ENCODE measurements at regions not wholly inside any gene's neighbourhood (a gene's known extent, or its start where the extent isn't known, plus 50 kb on each side); places are given as distances from the start of the nearest gene placed in this dataset.

DNA sequence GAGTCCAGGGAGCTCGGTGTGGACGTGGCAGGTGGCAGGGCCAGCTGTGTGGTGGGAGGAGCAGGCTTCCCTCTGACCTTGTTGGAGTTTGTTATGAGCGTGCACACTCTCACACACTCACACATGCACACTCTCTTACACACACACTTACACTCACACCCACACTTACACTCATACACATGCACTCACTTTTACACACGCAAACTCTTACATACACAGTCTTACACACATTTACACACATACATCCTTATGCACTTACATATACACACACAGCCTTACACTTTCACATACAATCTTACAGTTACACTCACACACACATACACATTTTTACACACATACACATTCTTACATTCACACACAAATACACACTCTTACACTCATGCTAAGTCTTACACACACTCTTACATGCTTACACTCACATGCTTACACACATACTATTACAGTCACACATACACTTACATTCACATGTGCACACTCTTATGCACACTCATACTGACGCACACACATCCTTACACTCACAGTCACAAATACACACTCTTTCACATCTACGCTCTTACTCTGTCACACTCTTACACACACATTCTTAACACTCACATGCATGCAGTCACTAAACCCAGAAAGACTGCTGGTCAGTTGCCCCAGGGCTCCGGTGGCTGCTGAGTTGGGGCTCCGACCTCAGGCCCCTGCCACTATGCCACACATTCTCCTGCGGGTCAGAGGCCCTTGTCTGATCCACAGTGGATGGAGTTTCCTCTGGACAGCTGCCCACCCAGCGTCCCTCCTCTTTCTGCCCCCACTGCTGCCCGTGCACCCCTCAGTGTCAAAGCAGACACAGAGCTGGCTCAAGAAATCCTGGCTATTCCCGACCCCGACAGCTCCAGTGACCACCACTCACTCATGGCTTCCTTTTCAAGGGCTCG lies 95.8 kb downstream of the ADRA2C start:
- no peaks in the 10 kb centered on the region for H3K4me1 ChIP-seq (ENCODE audit: low read length)
- no peak overlapping the region for H3K4me2 ChIP-seq (ENCODE audit: low read length)
- no peak overlapping the region for H3K27ac ChIP-seq (ENCODE audit: low read length)
- H2AFZ ChIP-seq (ENCODE audit: low read depth, low read length): no peak overlapping the region
- H3K27me3 ChIP-seq (ENCODE audit: low read depth, low read length): 0 out of 2 replicates have a peak, but pooled peaks cover 6% of the 10 kb centered on the region
- TF ChIP-seq CTCF (IDR thresholded peaks at IDR 0.05; ENCODE audit: low read depth, low read length) (no peak), EZH2phosphoT487 (IDR thresholded peaks at IDR 0.05; ENCODE audit: low read depth) (no peak)
- H3K9me3 ChIP-seq (ENCODE audit: insufficient read depth, low read length): no peaks in the 10 kb centered on the region
- H3K36me3 ChIP-seq (replicated peaks; ENCODE audit: low read depth, low read length): no peaks in the 10 kb centered on the region
- H3K4me3 ChIP-seq (ENCODE audit: low read length): no peak overlapping the region
- no peaks in the 10 kb centered on the region for H3K79me2 ChIP-seq (ENCODE audit: low read length)
- H3K9ac ChIP-seq (ENCODE audit: low read length): no peak overlapping the region
- H4K20me1 ChIP-seq (ENCODE audit: insufficient read depth, low read length): no peaks in the 10 kb centered on the region

- Histone ChIP-seq H3K4me1 (ENCODE audit: low read length) (no peaks in the 10 kb centered on the region), H3K36me3 (replicated peaks; ENCODE audit: low read depth, low read length) (no peaks in the 10 kb centered on the region), H3K4me3 (ENCODE audit: low read length) (no peak overlapping the region), H3K27ac (ENCODE audit: low read length) (no peak overlapping the region), H4K20me1 (ENCODE audit: insufficient read depth, low read length) (no peaks in the 10 kb centered on the region), H3K4me2 (ENCODE audit: low read length) (no peak overlapping the region), H3K9ac (ENCODE audit: low read length) (no peak overlapping the region), H2AFZ (ENCODE audit: low read depth, low read length) (no peak overlapping the region), H3K27me3 (ENCODE audit: low read depth, low read length) (0 out of 2 replicates have a peak, but pooled peaks cover 6% of the 10 kb centered on the region), H3K79me2 (ENCODE audit: low read length) (no peaks in the 10 kb centered on the region), H3K9me3 (ENCODE audit: insufficient read depth, low read length) (no peaks in the 10 kb centered on the region)
- no peak for TF ChIP-seq CTCF (IDR thresholded peaks at IDR 0.05; ENCODE audit: low read depth, low read length)
- TF ChIP-seq EZH2phosphoT487 (IDR thresholded peaks at IDR 0.05; ENCODE audit: low read depth): no peak
Measured at GRCh38 chr4:3862640-3863420, 96.6 kb downstream of the ADRA2C start.

DNA sequence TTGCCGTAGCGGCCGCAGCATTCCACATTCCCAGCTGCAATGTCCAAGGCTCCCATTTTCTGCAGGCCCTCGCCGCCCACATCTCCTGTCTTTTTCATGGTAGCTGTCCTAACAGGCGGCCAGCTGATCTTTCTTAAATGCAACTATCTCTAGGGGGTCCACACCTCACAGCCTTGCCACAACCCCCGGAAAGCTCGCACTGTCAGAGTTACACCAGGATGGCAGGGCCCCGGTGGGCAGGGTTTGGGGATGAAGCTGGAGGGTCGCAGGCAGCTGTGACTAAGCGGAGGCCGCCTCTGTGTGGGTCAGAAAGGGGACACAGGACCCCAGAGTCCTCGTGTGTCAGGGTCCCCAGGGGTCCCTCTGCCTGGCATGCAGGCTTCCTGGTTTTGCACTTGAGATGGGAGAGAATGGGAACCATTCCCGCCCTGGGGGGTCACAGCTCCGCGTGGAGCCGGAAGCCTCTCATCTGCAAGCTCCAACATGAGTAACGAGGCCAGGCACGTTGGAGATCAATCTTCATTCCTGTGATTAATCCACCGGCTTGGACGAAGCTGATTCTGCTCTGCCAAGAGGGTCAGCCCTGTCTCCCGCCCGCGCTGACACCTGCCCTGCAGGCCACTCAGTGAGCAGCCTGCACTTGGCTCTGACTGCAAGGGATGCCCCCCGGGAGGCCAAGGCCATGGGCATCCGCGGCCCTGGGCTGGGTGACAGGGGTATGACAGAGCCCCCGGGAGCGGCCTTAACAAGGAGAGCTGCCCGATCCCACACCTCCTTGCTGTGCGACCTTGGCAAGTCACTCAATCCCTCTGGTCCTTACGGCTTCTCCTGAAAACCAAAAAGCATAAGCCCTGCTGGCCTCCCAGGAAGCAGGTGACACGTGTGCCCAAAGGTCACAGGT lies 97.9 kb downstream of the ADRA2C start:
- Histone ChIP-seq H3K4me2 (ENCODE audit: low read length) (no peak overlapping the region), H3K27me3 (ENCODE audit: low read depth, low read length) (no peaks in the 10 kb centered on the region)
- TF ChIP-seq CTCF (IDR thresholded peaks at IDR 0.05; ENCODE audit: low read depth, low read length): no peak
- no peak for TF ChIP-seq EZH2phosphoT487 (IDR thresholded peaks at IDR 0.05; ENCODE audit: low read depth)

More for the DNA sequence above, 97.9 kb downstream of the ADRA2C start:
- no peak overlapping the region for H3K9ac ChIP-seq (ENCODE audit: low read length)
- no peaks in the 10 kb centered on the region for H3K4me1 ChIP-seq (ENCODE audit: low read length)
- H2AFZ ChIP-seq (ENCODE audit: low read depth, low read length): no peak overlapping the region
- no peaks in the 10 kb centered on the region for H3K79me2 ChIP-seq (ENCODE audit: low read length)
- no peak overlapping the region for H3K4me3 ChIP-seq (ENCODE audit: low read length)
- no peaks in the 10 kb centered on the region for H4K20me1 ChIP-seq (ENCODE audit: insufficient read depth, low read length)
- no peak overlapping the region for H3K27ac ChIP-seq (ENCODE audit: low read length)
- H3K36me3 ChIP-seq (replicated peaks; ENCODE audit: low read depth, low read length): no peaks in the 10 kb centered on the region
- H3K9me3 ChIP-seq (ENCODE audit: insufficient read depth, low read length): no peaks in the 10 kb centered on the region

Measured in OCI-LY3 (cell line).